OCI-LY1 (cell line): ENCODE measurements at regions not wholly inside any gene's neighbourhood (a gene's known extent, or its start where the extent isn't known, plus 50 kb on each side); places are given as distances from the start of the nearest gene placed in this dataset.

Source experiments
- EZH2 ChIP-seq: fragments of 200-600 bp; sonication (generic), shearing (Covaris generic); IDR thresholded peaks from 2 replicates; pipeline ENCODE4 v1.8.0; 2017; ENCODE audit warnings: borderline replicate concordance, mixed run types, mild to moderate bottlenecking, antibody characterized with exemption, low read length, moderate library complexity, mixed read lengths
- TF ChIP-seq, protein P1 (sequence below): fragments of 200-600 bp; sonication (generic), shearing (Covaris generic); IDR thresholded peaks from 2 replicates; pipeline ENCODE4 v1.5.1; 2017; ENCODE audit warnings: mild to moderate bottlenecking, antibody characterized with exemption, low read length, moderate library complexity, mixed read lengths

DNA sequence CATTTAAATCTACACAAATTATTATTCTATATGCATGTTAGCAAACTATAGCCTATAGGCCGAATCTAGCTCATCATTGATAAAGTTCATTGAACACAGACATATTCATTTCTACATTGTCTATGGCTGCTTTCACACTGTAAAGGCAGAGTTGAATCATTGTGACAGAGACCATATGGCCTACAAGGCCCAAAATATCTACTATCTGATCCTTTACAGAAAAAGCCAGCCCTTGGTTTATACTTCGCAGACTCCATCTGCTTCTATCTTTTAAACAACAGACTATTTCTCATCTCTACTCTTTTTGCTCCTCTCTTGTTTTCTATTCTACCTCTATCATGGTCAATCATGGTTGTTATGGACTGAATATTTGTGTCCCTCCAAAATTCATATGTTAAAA, 190.7 kb downstream of the EXOC5 start:
- TF ChIP-seq, protein P1, sequence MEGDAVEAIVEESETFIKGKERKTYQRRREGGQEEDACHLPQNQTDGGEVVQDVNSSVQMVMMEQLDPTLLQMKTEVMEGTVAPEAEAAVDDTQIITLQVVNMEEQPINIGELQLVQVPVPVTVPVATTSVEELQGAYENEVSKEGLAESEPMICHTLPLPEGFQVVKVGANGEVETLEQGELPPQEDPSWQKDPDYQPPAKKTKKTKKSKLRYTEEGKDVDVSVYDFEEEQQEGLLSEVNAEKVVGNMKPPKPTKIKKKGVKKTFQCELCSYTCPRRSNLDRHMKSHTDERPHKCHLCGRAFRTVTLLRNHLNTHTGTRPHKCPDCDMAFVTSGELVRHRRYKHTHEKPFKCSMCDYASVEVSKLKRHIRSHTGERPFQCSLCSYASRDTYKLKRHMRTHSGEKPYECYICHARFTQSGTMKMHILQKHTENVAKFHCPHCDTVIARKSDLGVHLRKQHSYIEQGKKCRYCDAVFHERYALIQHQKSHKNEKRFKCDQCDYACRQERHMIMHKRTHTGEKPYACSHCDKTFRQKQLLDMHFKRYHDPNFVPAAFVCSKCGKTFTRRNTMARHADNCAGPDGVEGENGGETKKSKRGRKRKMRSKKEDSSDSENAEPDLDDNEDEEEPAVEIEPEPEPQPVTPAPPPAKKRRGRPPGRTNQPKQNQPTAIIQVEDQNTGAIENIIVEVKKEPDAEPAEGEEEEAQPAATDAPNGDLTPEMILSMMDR: no peak
- TF ChIP-seq EZH2: no peak
